Hematopoietic multipotent progenitor cell treated with erythropoietin and hydrocortisone succinate and interleukin-3 and kit ligand, for 8 days (in vitro differentiated cells): ENCODE measurements at regions not wholly inside any gene's neighbourhood (a gene's known extent, or its start where the extent isn't known, plus 50 kb on each side); places are given as distances from the start of the nearest gene placed in this dataset.
A peak's percentile ranks its signal among the peaks of the same experiment; 100 is the strongest.

Experiments
- DNase-seq: peaks from one replicate; pipeline ENCODE4 v3.0.0-alpha.2; 2015

DNA sequence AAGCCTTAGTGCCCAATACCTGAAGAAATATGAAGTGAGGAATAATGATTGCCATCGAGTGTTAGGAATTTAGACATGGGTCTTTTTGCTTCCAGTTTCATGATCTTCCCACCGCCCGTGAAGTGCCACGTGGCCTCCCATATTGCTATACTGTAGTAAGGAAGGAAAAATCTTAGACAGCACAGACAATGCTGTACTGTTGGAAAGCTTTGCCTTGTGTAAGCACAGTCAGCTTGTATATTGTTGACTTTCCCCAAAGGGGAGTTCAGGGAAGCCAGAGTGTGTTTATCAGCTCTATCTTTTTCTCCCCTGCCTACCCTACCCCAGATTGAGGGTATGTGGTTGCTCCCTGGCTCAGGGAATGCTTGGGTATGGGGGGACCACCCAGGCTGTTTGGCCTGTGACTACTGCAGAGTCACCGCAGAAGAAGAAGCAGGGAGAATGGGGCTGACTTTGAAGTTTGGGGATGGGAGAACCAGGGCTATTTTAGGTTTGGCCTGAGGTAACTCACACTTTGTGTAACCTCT is 161.8 kb upstream of the MEF2C start:
- no peak for DNase-seq

- DNase-seq: no peak
Measured at GRCh38 chr5:89043676-89044075, 160.7 kb upstream of the MEF2C start.

- DNase-seq: no peak
Measured at GRCh38 chr5:89042746-89043145, 159.8 kb upstream of the MEF2C start.

GRCh38 chr5:89041976-89042375 is 159.0 kb upstream of the MEF2C start:
- no peak for DNase-seq

DNA sequence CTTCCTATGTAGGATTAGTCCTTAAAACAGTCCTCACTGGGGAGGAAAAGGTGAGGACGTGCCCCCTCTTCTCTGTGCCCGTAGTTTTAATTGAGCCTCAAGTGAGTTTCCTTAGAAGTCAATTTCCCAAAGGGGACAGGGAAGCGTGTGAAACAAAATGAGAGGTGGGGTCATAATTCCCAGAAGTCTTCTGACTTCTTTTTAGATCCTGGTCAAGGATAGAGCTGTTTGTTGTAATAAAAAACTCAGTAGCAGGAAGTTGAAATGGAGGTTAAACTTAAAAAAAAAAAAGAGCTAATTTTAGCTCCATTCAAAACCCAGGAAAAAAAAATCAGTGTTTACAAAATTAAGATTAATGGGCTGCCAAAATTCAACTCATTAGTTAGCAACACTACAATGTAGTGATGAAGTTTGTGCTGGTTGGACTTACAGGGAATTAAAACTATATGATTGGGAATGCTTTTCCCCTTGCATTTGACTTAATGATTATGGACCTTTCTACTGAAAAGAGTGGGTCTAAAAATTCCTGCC is 158.3 kb upstream of the MEF2C start:
- DNase-seq: no peak

- DNase-seq: no peak
Measured at GRCh38 chr5:89036704-89037489, 153.9 kb upstream of the MEF2C start.

- no peak for DNase-seq
Measured at GRCh38 chr5:89036166-89036565, 153.2 kb upstream of the MEF2C start.

- peak; percentile 13 for DNase-seq
Measured at GRCh38 chr5:89034588-89034987, 151.6 kb upstream of the MEF2C start.

- no peak for DNase-seq
Measured at GRCh38 chr5:89030798-89031197, 147.8 kb upstream of the MEF2C start.

- DNase-seq: no peak
Measured at GRCh38 chr5:89028595-89029285, 145.8 kb upstream of the MEF2C start.

DNA sequence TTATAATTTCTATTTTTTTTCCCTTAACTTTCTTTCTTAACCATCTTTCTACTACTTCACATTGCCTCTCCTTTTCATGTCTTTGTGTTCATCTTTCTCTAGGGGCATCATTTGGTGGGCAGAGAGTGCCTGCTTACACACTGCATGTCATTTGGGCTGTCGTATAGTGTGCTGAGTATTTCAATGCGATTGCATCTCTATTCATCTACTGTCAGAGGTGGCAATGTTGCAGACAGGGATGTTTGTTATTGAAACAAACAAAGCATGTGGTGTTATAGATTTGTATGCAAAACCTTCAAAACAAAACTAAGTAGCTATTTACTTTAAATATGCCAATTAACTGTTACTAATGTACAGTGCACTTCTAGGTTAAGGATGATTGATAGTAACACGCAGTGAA is 141.1 kb upstream of the MEF2C start:
- DNase-seq: no peak

DNA sequence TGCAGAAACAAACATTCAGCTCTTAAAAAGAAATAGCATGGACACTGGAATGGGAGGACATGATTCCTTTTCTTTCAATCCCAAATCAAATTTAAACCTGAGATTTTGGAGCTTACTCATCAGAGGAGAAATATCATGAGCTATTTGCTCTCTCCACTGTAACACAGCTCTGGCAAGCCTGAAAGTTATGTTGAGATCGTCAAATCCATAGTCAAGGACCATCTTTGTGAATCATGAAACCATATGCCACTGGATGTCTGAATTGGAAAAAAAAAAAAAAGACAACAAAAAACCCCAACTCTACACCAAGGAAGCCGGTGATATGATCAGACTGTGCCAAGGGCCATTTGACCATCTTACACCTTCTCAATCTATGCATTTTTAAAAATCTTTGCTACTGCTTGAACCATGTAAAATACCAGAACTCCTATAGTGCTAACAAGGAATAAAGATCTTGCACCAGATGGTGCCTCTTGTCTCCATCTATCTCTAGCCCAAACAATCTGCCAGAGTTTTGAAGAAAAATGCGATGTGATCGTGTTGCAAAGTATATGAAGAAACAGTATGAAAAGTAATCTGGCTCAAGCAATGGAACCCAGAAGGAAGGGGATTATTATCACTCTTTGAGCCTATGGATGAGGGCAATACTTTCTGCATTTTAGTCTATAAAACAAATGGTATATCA is 138.1 kb upstream of the MEF2C start:
- DNase-seq: no peak

DNA sequence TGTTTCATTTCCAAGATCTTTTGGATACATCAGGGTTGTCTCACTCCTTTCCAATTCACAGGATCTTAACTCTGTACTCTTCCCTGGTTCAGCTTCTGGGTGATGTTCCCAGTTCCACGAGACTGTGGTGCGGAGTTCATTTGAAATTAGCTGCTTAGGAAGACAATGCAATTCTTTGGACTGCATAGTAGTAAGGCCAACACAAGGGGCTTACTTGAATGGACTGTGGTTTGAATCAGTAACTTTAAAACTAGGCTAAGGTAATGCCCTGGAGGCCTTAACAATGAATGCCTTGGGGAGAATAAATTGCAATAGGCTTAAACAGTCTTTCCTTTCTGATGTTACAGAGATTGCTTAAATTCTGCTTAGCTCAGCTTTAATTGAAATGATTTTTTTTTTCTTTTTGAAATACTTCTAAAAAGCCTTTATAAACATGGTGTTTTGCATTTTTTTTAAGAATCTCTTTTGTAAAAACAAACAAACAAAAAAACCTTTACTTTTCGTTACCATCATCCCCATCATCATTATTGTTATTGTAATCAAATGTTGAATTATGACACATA is 133.8 kb upstream of the MEF2C start:
- no peak for DNase-seq

- DNase-seq: no peak
Measured at GRCh38 chr5:89015409-89015808, 132.4 kb upstream of the MEF2C start.

- no peak for DNase-seq
Measured at GRCh38 chr5:89011778-89012711, 129.1 kb upstream of the MEF2C start.

DNA sequence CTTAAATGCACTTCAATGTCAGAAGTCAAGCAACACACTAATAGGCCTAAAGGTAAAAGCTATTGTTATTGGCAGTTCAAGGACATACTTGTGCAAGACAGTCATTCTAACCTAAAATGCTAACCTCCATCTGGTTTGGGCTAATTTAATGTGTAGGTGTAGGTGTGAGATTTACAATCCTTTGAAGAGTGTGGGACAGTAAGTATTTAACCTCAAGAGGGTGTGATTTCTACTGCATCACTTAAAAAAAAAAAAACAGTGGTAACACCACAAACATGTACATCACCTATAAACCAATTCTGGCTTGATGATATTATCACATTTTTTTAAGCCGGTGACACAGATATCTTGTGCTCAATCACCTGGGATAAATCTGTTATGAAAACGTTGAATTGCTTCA is 127.5 kb upstream of the MEF2C start:
- no peak for DNase-seq

- no peak for DNase-seq
Measured at GRCh38 chr5:89008291-89008690, 125.3 kb upstream of the MEF2C start.

DNA sequence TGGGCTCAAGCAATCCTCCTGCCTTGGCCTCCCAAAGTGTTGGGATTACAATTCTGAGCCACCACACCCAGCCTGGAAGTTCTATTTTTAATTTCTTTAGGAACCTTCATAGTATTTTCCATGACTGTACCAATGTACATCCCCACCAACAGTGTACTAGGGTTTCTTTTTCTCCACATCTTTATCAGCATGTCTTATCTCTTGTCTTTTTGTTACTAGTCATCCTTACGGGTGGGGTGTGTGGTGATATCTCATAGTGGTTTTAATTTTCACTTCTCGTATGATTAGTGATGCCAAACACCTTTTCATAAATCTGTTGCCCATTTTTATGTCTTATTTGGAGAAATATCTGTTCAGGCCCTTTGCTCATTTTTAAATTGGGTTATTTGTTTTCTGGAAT is 123.0 kb upstream of the MEF2C start:
- peak; percentile 6 for DNase-seq

DNA sequence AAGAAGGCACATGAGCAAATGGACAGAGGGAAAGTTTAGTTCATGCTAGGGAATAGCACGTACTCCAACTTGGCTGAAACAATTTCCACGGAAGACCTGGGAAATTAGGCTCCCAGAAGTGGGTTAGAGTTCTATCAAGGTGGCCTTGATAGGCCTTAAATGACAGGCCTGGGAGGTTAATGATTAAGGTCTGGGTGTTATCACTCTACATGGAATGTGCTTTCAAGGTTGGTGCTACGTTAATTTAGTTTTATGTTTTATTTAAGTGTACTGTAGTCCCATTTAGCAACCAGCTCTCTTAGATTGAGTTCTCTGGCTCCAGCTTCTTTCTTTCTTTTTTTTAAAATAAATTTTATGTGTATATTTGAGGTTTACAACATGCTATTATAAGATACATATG is 121.4 kb upstream of the MEF2C start:
- no peak for DNase-seq

DNA sequence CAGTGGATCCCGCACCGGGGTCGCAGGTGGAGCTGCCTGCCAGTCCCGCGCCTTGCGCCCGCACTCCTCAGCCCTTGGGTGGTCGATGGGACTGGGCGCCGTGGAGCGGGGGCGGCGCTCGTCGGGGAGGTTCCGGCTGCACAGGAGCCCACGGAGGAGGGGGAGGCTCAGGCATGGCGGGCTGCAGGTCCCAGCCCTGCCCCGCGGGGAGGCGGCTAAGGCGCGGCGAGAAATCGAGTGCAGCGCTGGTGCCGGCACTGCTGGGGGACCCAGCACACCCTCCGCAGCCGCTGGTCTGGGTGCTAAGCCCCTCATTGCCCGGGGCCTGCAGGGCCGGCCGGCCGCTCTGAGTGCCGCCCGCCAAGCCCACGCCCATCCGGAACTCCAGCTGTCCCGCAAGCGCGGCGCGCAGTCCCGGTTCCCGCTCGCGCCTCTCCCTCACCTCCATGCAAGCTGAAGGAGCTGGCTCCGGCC is 120.6 kb upstream of the MEF2C start:
- no peak for DNase-seq

GRCh38 chr5:88999853-89000252 is 116.9 kb upstream of the MEF2C start:
- DNase-seq: no peak

- peak; percentile 37 for DNase-seq
Measured at GRCh38 chr5:88997937-88998336, 115.0 kb upstream of the MEF2C start.
